C4-2B (cell line): ENCODE measurements at regions not wholly inside any gene's neighbourhood (a gene's known extent, or its start where the extent isn't known, plus 50 kb on each side); places are given as distances from the start of the nearest gene placed in this dataset.

Source experiments
- ZFX ChIP-seq: fragments of 450-650 bp; IDR thresholded peaks from 2 replicates; pipeline ENCODE4 v1.6.1; 2017
- TF ChIP-seq, protein P1 (sequence below): fragments of 450-650 bp; conservative IDR thresholded peaks from 2 replicates; pipeline ENCODE4 v1.5.1; 2017; ENCODE audit warnings: mild to moderate bottlenecking

- TF ChIP-seq, protein P1, sequence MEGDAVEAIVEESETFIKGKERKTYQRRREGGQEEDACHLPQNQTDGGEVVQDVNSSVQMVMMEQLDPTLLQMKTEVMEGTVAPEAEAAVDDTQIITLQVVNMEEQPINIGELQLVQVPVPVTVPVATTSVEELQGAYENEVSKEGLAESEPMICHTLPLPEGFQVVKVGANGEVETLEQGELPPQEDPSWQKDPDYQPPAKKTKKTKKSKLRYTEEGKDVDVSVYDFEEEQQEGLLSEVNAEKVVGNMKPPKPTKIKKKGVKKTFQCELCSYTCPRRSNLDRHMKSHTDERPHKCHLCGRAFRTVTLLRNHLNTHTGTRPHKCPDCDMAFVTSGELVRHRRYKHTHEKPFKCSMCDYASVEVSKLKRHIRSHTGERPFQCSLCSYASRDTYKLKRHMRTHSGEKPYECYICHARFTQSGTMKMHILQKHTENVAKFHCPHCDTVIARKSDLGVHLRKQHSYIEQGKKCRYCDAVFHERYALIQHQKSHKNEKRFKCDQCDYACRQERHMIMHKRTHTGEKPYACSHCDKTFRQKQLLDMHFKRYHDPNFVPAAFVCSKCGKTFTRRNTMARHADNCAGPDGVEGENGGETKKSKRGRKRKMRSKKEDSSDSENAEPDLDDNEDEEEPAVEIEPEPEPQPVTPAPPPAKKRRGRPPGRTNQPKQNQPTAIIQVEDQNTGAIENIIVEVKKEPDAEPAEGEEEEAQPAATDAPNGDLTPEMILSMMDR = no peak
- TF ChIP-seq ZFX = no peak
These were observed 153.9 kb upstream of the ARHGEF26 start for GRCh38 chr3:153967260-153967659.
